Limb (tissue), 2 donors: ENCODE measurements at regions not wholly inside any gene's neighbourhood (a gene's known extent, or its start where the extent isn't known, plus 50 kb on each side); places are given as distances from the start of the nearest gene placed in this dataset.
A peak's percentile ranks its signal among the peaks of the same experiment; 100 is the strongest.

Experiments used
- DNase-seq, 2 donors: peaks; one replicate each; pipeline ENCODE4 v3.0.0-alpha.2; 2016; ENCODE audit errors: extremely low spot score in 2 of 2

- DNase-seq: no peak
Observed at GRCh38 chr14:51546099-51546498, 105.6 kb upstream of the FRMD6 start.

- no peak for DNase-seq
Observed at GRCh38 chr14:51546603-51547258, 105.0 kb upstream of the FRMD6 start.

DNA sequence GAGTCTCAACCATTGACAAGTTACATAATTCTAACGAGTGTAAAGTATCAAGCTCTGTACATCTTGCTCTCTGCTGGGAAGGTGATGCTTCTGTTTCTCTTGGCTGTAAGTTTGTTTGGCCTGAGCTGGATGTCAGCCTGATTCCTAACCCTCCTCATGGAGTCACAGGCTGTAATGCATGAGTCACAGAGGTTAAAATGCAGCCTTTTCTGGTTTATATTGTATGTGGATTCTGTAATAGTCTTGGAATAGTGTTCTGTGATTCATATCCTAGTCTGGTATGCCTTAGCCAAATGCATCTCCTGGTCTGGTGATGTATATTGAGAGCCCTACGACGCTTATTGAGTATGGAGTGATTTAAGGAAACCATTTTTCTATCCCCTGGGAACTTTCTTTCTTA lies 104.5 kb upstream of the FRMD6 start:
- DNase-seq: peak in 1 of 2 donors; percentile 49

DNA sequence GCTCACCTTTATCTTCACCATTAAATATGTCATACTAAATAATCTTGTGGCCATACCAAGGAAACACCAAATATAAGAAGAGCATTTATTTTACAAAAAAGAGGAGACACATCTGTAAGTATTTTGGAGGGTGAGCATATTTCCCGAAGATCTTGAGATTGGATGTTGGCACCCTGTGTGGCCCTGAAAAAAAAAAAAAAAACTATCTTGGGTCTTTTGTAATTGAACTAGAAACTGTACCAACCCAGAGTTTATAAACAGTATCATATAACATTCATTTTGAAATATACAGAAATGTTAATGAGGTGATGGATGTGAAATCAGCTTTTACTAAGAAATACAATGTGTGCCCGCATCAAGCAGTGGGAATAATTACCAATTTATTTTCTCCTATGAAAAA lies 104.0 kb upstream of the FRMD6 start:
- DNase-seq: no peak

DNA sequence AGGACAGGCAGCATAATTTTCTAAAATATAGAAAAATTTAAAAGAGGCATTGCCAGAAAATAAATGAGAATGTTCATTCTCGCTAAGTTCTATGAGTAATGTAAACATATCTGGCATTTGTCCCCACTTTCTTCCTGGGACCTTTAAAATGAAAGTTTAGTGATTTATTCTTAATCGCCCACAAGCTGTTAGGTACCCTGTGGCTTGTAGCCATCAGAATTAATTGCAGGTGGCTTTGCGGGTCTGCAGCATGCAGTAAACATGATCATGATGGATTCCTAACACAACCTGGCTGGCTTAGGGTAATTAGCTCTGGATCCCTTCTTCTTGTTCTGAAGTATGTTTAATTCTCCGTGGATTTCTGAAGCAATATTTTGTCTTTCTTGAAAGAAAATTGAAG lies 103.5 kb upstream of the FRMD6 start:
- no peak for DNase-seq

DNA sequence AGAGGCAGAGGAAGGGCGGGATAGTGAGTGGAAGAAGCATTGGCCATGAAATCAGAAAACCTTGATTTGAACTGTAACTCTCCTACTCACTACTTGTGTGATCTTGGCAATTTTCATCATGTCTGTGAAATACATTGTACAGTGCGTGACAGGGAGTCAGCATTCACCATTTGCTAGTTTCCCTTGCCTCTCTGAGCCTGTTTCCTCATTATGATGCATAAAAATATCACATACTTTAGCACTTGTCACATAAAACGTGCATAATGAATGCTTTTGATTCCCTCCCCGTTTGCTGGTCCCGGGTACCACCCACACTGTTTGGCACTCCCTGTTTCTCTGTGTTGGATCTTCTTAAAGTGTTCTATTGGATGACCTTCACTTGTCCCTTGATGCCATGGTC lies 101.1 kb upstream of the FRMD6 start:
- DNase-seq: no peak

- DNase-seq: no peak
Observed at GRCh38 chr14:51552275-51552674, 99.4 kb upstream of the FRMD6 start.

DNA sequence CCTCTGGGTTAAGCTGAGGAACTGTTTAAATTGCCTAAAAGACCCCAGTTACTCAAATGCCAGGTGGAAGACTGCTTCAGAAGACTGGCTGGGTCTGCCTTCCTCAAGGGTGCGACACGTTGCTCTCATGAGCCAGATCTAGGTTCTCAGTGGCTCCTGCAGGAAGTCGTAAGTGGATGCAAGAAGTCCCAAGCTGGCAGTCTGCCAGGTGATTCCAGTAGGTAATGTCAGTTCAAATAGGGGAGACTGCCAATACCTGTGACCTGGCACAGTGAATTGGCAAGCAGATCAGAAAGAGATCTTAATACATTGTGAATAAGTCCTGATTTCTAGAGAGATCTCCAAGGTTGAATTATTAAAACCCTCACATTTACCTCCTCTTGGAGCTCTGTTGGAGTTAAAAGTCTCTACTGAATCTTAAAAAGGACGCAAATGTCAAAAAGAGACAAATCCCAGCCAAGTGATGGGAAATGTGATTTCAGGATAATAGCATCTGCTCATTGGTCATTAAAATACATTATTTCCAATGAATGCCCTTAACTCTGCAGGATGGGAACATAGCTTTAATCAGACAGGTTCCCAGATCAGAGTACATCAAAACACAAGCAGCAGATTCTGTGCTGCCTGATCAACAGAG lies 98.8 kb upstream of the FRMD6 start:
- DNase-seq: no peak

DNA sequence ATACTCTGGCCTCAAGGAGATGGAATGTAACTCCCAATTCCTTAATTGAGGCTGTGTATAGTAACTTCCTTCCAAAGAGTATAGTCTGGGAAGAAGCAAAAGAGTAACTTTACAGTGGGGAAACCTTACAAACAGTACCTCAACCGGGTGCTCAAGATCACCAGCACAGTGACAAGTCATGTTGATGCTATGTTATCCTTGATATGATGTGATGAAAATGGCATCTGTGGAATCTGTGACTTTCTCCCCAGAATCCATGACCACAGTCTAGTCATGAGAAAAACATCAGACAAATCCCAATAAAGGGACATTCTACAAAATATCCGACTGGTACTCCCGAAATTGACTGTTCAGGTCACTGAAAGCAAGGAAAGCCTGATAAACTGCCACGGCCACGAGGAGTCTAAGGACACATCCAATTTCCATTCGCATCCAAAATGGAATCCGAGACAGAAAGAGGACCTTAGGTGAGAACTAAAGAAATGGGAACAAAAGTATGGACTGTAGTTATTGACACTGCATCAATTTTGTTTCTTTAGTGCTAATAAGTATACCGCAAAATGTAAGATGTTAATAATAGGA lies 97.3 kb upstream of the FRMD6 start:
- no peak for DNase-seq

GRCh38 chr14:51554953-51555352 lies 96.8 kb upstream of the FRMD6 start:
- no peak for DNase-seq

GRCh38 chr14:51561141-51561540 lies 90.6 kb upstream of the FRMD6 start:
- DNase-seq: no peak

- DNase-seq: no peak
Observed at GRCh38 chr14:51562816-51563215, 88.9 kb upstream of the FRMD6 start.

GRCh38 chr14:51563560-51563959 lies 88.2 kb upstream of the FRMD6 start:
- no peak for DNase-seq

- no peak for DNase-seq
Observed at GRCh38 chr14:51564460-51564859, 87.2 kb upstream of the FRMD6 start.

- DNase-seq: no peak
Observed at GRCh38 chr14:51564986-51565604, 86.6 kb upstream of the FRMD6 start.

DNA sequence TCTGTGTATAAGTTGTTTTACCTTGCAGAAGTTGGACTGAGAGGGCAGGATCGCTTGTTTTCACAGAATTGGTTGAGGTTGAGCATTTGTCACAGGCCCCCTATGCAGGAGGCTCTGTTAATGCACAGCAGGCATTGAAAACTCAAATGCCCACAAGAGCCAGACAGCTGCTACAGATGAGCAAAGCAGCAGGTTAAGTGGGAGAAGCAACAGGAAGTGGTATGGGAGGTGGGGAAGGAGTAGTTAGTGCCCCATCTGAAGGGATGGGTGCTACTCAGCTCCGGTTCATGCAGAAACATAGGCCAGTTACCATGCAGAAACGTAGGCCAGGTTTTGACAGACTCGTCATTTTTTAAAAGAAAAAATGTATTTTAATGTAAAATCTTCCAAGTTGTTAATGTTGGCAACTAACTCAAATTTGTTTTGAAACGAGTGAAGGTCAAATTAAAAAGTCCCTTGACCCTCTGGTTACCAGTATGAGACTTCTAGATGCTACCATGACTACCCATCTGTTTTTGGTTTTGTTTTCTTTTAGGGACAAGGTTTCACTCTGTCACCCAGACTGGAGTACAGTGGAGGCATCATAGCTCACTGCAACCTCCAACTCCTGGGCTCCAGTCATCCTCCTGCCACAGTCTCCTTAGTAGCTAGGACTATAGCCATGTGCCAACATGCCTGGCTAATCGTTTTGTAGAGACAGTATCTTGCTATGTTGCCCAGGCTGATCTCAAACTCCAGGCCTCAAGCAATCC lies 84.7 kb upstream of the FRMD6 start:
- no peak for DNase-seq

GRCh38 chr14:51568366-51568765 lies 83.3 kb upstream of the FRMD6 start:
- no peak for DNase-seq

DNA sequence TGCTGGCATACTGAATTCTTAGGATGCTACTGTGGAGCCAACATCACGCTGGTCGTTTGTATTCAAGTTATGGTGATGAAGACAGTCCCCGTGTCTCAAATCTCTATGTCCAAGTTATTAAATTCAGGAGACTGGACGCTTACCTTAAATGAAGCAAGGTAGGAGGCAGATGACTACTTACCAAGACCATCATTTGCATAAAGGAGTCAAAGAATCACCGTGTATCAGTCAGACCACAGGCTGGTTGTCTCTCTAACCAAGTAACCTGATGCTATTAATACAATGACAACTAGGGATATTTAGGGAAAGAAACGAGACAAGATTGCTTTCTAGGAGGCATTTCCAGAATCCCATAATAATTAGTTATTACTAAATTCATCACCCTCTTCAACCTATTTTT lies 78.1 kb upstream of the FRMD6 start:
- DNase-seq: no peak

- DNase-seq: no peak
Observed at GRCh38 chr14:51574009-51574408, 77.7 kb upstream of the FRMD6 start.

DNA sequence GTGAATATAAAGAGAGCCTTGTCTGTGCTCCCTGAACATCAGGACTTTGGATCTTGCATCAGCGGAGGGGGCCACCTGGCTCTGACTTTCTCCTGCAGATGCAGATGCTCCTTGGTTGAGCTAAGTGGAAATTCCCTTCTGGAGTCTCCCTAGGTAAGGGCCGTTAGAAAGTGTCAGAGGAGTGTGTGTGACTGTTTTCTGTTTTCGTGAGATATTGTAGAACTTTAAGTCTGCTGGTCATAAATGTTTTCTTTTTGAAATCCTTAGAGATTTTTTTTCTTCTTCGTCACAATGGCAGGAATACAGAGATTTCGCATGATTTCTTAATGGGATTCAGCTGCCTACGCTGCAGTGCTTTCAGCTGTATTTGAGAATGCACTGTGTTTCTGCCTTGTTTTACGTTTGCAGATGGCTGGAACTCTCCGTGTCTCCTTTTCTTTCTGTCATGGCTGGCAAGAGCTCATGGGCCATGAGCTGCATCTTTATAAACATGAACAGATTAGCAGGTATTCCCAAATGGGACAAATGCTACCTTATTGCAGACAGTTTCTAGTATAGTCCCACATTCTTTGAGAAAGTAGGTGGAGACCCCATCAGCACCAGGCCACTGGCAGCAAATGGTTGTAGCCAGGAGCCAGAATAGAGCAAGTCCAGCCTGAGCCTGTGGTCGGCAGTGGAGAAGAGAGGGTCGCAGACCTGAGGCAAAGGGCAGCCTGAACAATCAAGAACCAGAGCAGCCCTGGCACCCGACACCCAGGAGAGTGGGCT lies 76.2 kb upstream of the FRMD6 start:
- peak in 1 of 2 donors; percentile 32 for DNase-seq

GRCh38 chr14:51576117-51576430 lies 75.6 kb upstream of the FRMD6 start:
- no peak for DNase-seq
